H9 (cell line): ENCODE measurements at regions not wholly inside any gene's neighbourhood (a gene's known extent, or its start where the extent isn't known, plus 50 kb on each side); places are given as distances from the start of the nearest gene placed in this dataset.
A peak's percentile ranks its signal among the peaks of the same experiment; 100 is the strongest.

ENCODE experiments used
- DNase-seq: peaks from one replicate; pipeline ENCODE4 v3.0.0-alpha.2; 2017
- H2AFZ ChIP-seq: one replicate; pipeline ENCODE4 v1.6.1; 2013; ENCODE audit warnings: mild to moderate bottlenecking, low read length, control low read depth, moderate library complexity
- H2AK5ac ChIP-seq: 2 replicates; pipeline ENCODE4 v1.6.1; 2013; ENCODE audit warnings: low read length, control low read depth, mixed read lengths; ENCODE audit not compliant: insufficient read length
- H2BK120ac ChIP-seq: one replicate; pipeline ENCODE4 v1.6.1; 2013; ENCODE audit warnings: low read depth, mild to moderate bottlenecking, low read length, control low read depth, inconsistent platforms; ENCODE audit not compliant: poor library complexity, severe bottlenecking
- H2BK12ac ChIP-seq: 2 replicates; pipeline ENCODE4 v1.6.1; 2013; ENCODE audit warnings: low read length, control low read depth, mixed read lengths, low read depth; ENCODE audit not compliant: insufficient read length
- H2BK15ac ChIP-seq: 2 replicates; pipeline ENCODE4 v1.6.1; 2013; ENCODE audit warnings: low read depth, low read length, control low read depth
- H2BK20ac ChIP-seq: one replicate; pipeline ENCODE4 v1.6.1; 2013; ENCODE audit warnings: low read depth, mild to moderate bottlenecking, low read length, control low read depth, inconsistent platforms; ENCODE audit not compliant: poor library complexity, severe bottlenecking
- H2BK5ac ChIP-seq: 2 replicates; pipeline ENCODE4 v1.6.1; 2013; ENCODE audit warnings: low read length, control low read depth, mixed read lengths; ENCODE audit not compliant: insufficient read length
- H3K14ac ChIP-seq: 2 replicates; pipeline ENCODE4 v1.6.1; 2013; ENCODE audit warnings: low read length, control low read depth; ENCODE audit not compliant: insufficient read depth
- H3K18ac ChIP-seq: 2 replicates; pipeline ENCODE4 v1.6.1; 2013; ENCODE audit warnings: low read depth, mild to moderate bottlenecking, mixed read lengths, low read length, control low read depth; ENCODE audit not compliant: insufficient read length
- H3K23ac ChIP-seq: 2 replicates; pipeline ENCODE4 v1.6.1; 2013; ENCODE audit warnings: low read length, control low read depth, mixed read lengths, low read depth; ENCODE audit not compliant: insufficient read length
- H3K23me2 ChIP-seq: 2 replicates; pipeline ENCODE4 v1.6.1; 2013; ENCODE audit warnings: low read depth, mild to moderate bottlenecking, mixed read lengths, low read length, control low read depth; ENCODE audit not compliant: insufficient read length, poor library complexity, severe bottlenecking
- H3K27ac ChIP-seq: 2 replicates; pipeline ENCODE4 v1.5.1; 2013; ENCODE audit warnings: low read length, control low read depth, mixed read lengths, low read depth; ENCODE audit not compliant: insufficient read length
- H3K27me3 ChIP-seq: 2 replicates; pipeline ENCODE4 v1.6.1; 2013; ENCODE audit warnings: low read length, control low read depth, inconsistent platforms; ENCODE audit not compliant: insufficient read depth
- H3K4ac ChIP-seq: 2 replicates; pipeline ENCODE4 v1.6.1; 2013; ENCODE audit warnings: low read depth, mild to moderate bottlenecking, control low read depth, inconsistent platforms, low read length, moderate library complexity
- H3K4me1 ChIP-seq: 2 replicates; pipeline ENCODE4 v1.6.1; 2013; ENCODE audit warnings: low read length, control low read depth, inconsistent platforms; ENCODE audit not compliant: insufficient read depth
- H3K4me2 ChIP-seq: 2 replicates; pipeline ENCODE4 v1.6.1; 2013; ENCODE audit warnings: low read length, control low read depth, mixed read lengths; ENCODE audit not compliant: insufficient read length, insufficient read depth
- H3K56ac ChIP-seq: 2 replicates; pipeline ENCODE4 v1.6.1; 2013; ENCODE audit warnings: low read depth, mild to moderate bottlenecking, mixed read lengths, low read length, control low read depth; ENCODE audit not compliant: insufficient read length
- H3K79me1 ChIP-seq: 2 replicates; pipeline ENCODE4 v1.6.1; 2013; ENCODE audit warnings: low read depth, mild to moderate bottlenecking, moderate library complexity, low read length, control low read depth, inconsistent platforms; ENCODE audit not compliant: insufficient read depth, poor library complexity, severe bottlenecking
- H3K79me2 ChIP-seq: 2 replicates; pipeline ENCODE4 v1.6.1; 2013; ENCODE audit warnings: low read length, control low read depth, inconsistent platforms; ENCODE audit not compliant: insufficient read depth
- H3K9ac ChIP-seq: 2 replicates; pipeline ENCODE4 v1.6.1; 2013; ENCODE audit warnings: low read length, control low read depth, mixed read lengths; ENCODE audit not compliant: insufficient read length; ENCODE audit errors: extremely low read depth
- H3K9me3 ChIP-seq: one replicate; pipeline ENCODE4 v1.6.1; 2013; ENCODE audit warnings: low read depth, low read length, inconsistent platforms; ENCODE audit not compliant: control insufficient read depth
- H3T11ph ChIP-seq: one replicate; pipeline ENCODE4 v1.6.1; 2013; ENCODE audit warnings: mild to moderate bottlenecking, low read length, control low read depth, inconsistent platforms
- H4K20me1 ChIP-seq: one replicate; pipeline ENCODE4 v1.6.1; 2013; ENCODE audit not compliant: control insufficient read depth, insufficient read length, insufficient read depth
- H4K5ac ChIP-seq: 2 replicates; pipeline ENCODE4 v1.6.1; 2013; ENCODE audit warnings: low read depth, mild to moderate bottlenecking, mixed read lengths, low read length, control low read depth; ENCODE audit not compliant: insufficient read length
- H4K8ac ChIP-seq: replicated peaks from 2 replicates; pipeline ENCODE4 v1.6.1; 2013; ENCODE audit warnings: low read length, control low read depth, mixed read lengths, low read depth; ENCODE audit not compliant: insufficient read length
- H4K91ac ChIP-seq: 2 replicates; pipeline ENCODE4 v1.6.1; 2013; ENCODE audit warnings: low read depth, mild to moderate bottlenecking, moderate library complexity, mixed read lengths, low read length, control low read depth; ENCODE audit not compliant: insufficient read length
- H3K27ac Mint-ChIP-seq, 3 experiments: 2 replicates in 2 of 3; 3 replicates in 1 of 3; pipeline ENCODE4 v1.8.0; 2020 to 2021; ENCODE audit warnings: mixed read lengths in 3 of 3, mild to moderate bottlenecking in 1 of 3, moderate library complexity in 1 of 3
- H3K27me3 Mint-ChIP-seq: 2 replicates; pipeline ENCODE4 v1.8.0; 2021; ENCODE audit warnings: low read depth, mild to moderate bottlenecking, moderate library complexity, mixed read lengths
- H3K36me3 Mint-ChIP-seq, 3 experiments: 2 replicates in 2 of 3; 3 replicates in 1 of 3; pipeline ENCODE4 v1.8.0; 2020 to 2021; ENCODE audit warnings: low read depth in 3 of 3, mixed read lengths in 3 of 3; ENCODE audit not compliant: insufficient read depth in 1 of 3
- H3K4me1 Mint-ChIP-seq, 2 experiments: 2 replicates each; pipeline ENCODE4 v1.8.0; 2020; ENCODE audit warnings: mixed read lengths in 2 of 2
- H3K4me3 Mint-ChIP-seq, 2 experiments: 2 replicates in 1 of 2; 3 replicates in 1 of 2; pipeline ENCODE4 v1.8.0; 2020 to 2021; ENCODE audit warnings: mild to moderate bottlenecking in 2 of 2, mixed read lengths in 2 of 2, moderate library complexity in 1 of 2
- H3K9me3 Mint-ChIP-seq, 2 experiments: 2 replicates in 1 of 2; 3 replicates in 1 of 2; pipeline ENCODE4 v1.8.0; 2020; ENCODE audit warnings: mild to moderate bottlenecking in 2 of 2, mixed read lengths in 2 of 2, moderate library complexity in 1 of 2
- WGBS: extraction: QIAGEN DNeasy Blood & Tissue Kit; methylation state at CpG from one replicate; pipeline ENCODE4 v1.1.7; 2013; ENCODE audit warnings: missing lambda C conversion rate, low lambda C conversion rate, mixed read lengths; ENCODE audit not compliant: insufficient read length; ENCODE audit errors: extremely low coverage; 5-methylcytosine and 5-hydroxymethylcytosine counted together
- TF ChIP-seq, protein P1 (sequence below): fragments of 200-600 bp; sonication (generic); conservative IDR thresholded peaks from 3 replicates; pipeline ENCODE4 v1.8.0; 2021; ENCODE audit warnings: antibody characterized with exemption, mild to moderate bottlenecking

DNA sequence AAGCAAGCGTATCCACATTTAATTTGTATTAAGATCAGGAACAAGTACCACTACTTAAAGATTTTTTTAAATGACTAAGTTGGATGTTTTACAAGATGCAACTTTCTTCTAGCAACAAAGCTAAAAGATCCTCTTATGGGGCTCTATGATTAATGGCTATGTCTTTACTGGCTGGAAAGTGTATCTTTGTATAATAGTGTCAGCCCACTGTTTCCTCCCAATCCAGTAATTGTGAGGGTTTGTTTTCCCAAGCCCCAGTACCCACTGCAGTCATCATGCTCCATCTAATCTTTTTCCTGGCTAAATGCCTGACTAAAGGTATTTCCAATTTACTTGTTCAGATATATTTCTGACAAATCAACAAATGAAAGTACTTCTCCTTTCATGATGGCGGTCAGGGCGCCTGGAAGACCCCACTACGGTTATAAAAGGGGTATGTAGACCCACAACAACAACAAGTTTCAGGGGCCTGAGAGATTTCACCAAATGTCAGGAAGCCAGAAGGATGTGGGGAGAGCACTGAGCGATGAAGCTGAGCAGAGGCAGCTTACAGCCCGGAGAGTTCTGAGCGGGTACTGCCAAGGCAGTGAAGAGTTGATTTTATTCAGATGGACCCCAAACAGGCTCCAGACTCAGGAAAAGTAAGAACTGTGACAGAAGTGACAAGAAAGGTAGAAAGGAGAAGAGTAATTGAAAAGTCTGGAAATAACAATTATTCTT lies 222.6 kb upstream of the KLF14 start:
- H3K4me3 Mint-ChIP-seq: no peak overlapping the region
- Histone ChIP-seq H3K9me3 (no peaks in the 10 kb centered on the region), H3K23me2 (no peaks in the 10 kb centered on the region), H2BK5ac (no peak overlapping the region), H3K23ac (no peak overlapping the region), H4K5ac (no peak overlapping the region), H2BK15ac (no peak overlapping the region), H4K8ac (no peak overlapping the region), H3K4me2 (no peak overlapping the region), H3K4me1 (peaks cover 7% of the 10 kb centered on the region; the same call in 1 of the 2 replicates), H2BK120ac (no peak overlapping the region), H3T11ph (no peak overlapping the region), H2AFZ (no peak overlapping the region), H3K14ac (no peak overlapping the region), H4K20me1 (no peaks in the 10 kb centered on the region), H2BK20ac (no peak overlapping the region), H4K91ac (no peak overlapping the region), H3K18ac (no peak overlapping the region), H3K27me3 (no peaks in the 10 kb centered on the region), H3K79me1 (no peaks in the 10 kb centered on the region), H2AK5ac (no peak overlapping the region), H3K79me2 (no peaks in the 10 kb centered on the region), H3K4ac (no peak overlapping the region), H3K9ac (no peak overlapping the region), H3K27ac (no peak overlapping the region), H2BK12ac (no peak overlapping the region), H3K56ac (no peak overlapping the region)
- no peak for DNase-seq
- TF ChIP-seq, protein P1, sequence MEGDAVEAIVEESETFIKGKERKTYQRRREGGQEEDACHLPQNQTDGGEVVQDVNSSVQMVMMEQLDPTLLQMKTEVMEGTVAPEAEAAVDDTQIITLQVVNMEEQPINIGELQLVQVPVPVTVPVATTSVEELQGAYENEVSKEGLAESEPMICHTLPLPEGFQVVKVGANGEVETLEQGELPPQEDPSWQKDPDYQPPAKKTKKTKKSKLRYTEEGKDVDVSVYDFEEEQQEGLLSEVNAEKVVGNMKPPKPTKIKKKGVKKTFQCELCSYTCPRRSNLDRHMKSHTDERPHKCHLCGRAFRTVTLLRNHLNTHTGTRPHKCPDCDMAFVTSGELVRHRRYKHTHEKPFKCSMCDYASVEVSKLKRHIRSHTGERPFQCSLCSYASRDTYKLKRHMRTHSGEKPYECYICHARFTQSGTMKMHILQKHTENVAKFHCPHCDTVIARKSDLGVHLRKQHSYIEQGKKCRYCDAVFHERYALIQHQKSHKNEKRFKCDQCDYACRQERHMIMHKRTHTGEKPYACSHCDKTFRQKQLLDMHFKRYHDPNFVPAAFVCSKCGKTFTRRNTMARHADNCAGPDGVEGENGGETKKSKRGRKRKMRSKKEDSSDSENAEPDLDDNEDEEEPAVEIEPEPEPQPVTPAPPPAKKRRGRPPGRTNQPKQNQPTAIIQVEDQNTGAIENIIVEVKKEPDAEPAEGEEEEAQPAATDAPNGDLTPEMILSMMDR: no peak
- H3K4me1 Mint-ChIP-seq: peaks cover 10 to 14% of the 10 kb centered on the region in 2 experiments
- WGBS: no CpG with 5 or more reads among the region's 7 CpGs
- 0 out of 7 replicates have a peak overlapping the region, but pooled peaks of 1 of the 3 experiments have one; percentile 19 for H3K27ac Mint-ChIP-seq
- H3K36me3 Mint-ChIP-seq: peaks cover 6 to 17% (median 13%) of the 10 kb centered on the region in 3 experiments; a peak in 6 of 7 replicates
- peaks cover 5 to 7% of the 10 kb centered on the region in 2 experiments; a peak in 4 of 5 replicates for H3K9me3 Mint-ChIP-seq
- no peaks in the 10 kb centered on the region; the same call in 1 of the 2 replicates for H3K27me3 Mint-ChIP-seq
